ENCODE measurements at regions not wholly inside any gene's neighbourhood (a gene's known extent, or its start where the extent isn't known, plus 50 kb on each side); places are given as distances from the start of the nearest gene placed in this dataset.
"Not testable (repeated sequence)": the region's sequence is repeated elsewhere in the genome, so short reads cannot be mapped to it uniquely, and the experiment has no call there.

DNA sequence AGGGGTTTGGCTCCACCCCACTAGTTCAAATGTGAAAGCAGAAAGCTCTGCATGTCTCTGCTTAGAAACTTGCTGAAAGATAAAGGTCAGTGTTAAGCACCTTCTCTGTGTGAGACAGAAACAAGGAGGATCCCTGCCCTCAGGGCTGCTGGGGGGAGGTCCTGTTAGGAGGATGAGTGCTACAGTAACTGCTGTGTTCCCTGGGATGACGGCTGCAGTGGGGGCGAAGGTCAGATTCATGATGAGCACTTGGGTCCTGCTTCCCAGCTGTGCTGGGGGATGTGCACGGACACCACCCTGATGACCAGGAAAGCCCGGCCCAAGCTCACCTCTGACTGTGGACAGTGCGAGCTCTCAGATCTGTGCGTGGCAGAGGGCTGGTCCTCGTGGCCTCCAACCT is 252.6 kb downstream of the DLL1 start:
- TF ChIP-seq, protein P1, sequence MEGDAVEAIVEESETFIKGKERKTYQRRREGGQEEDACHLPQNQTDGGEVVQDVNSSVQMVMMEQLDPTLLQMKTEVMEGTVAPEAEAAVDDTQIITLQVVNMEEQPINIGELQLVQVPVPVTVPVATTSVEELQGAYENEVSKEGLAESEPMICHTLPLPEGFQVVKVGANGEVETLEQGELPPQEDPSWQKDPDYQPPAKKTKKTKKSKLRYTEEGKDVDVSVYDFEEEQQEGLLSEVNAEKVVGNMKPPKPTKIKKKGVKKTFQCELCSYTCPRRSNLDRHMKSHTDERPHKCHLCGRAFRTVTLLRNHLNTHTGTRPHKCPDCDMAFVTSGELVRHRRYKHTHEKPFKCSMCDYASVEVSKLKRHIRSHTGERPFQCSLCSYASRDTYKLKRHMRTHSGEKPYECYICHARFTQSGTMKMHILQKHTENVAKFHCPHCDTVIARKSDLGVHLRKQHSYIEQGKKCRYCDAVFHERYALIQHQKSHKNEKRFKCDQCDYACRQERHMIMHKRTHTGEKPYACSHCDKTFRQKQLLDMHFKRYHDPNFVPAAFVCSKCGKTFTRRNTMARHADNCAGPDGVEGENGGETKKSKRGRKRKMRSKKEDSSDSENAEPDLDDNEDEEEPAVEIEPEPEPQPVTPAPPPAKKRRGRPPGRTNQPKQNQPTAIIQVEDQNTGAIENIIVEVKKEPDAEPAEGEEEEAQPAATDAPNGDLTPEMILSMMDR (IDR thresholded peaks at IDR 0.05; ENCODE audit: low read depth, low read length) = no peak
- Histone ChIP-seq H3K4me3 (ENCODE audit: low read depth, low read length) (no peak overlapping the region), H3K27ac (no peak overlapping the region), H3K27me3 (ENCODE audit: insufficient read depth, low read depth, severe bottlenecking) (no peaks in the 10 kb centered on the region), H3K36me3 (no peaks in the 10 kb centered on the region), H3K9me3 (ENCODE audit: severe bottlenecking) (peaks cover 4% of the 10 kb centered on the region)
- DNase-seq = no peak

DNA sequence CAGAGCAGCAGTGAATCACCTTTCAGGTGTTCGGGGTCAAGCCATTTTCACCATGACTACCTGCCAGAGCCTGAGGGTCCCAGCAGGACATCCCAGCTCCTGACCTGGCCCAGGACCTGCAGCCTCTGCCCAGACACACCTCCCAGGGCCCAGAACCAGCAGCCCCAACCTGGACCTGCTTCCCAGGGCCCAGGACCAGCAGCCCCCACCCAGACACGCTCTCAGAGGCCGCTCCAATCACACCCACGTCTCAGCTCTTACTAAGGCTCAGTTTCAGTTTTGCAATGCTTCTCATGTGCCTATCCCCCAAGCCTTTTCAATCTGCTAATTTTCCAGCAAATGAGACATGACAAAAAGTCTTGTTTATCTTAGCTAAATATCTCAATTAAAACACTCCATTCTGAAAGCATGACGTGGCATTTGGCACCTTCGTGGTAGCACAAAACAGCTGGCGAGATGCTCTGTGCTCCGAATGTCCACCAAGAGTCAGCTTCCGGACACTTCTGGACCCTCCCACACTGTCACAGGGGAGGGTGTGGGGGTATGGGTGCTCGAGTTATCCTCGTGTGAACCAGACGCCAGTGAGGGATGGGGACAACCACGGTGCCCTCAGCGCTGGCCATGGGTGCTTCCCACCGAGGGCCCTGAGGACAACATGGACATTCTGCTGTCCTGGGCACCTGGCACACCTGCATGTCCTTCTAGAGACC is 253.2 kb downstream of the DLL1 start:
- no peaks in the 10 kb centered on the region for H3K36me3 ChIP-seq
- no peaks in the 10 kb centered on the region for H3K27me3 ChIP-seq (ENCODE audit: insufficient read depth, low read depth, severe bottlenecking)
- no peak overlapping the region for H3K27ac ChIP-seq
- H3K4me3 ChIP-seq (ENCODE audit: low read depth, low read length) = no peak overlapping the region
- H3K9me3 ChIP-seq (ENCODE audit: severe bottlenecking) = peaks cover 5% of the 10 kb centered on the region
- DNase-seq = no peak
- TF ChIP-seq, protein P1 (IDR thresholded peaks at IDR 0.05; ENCODE audit: low read depth, low read length) = no peak

DNA sequence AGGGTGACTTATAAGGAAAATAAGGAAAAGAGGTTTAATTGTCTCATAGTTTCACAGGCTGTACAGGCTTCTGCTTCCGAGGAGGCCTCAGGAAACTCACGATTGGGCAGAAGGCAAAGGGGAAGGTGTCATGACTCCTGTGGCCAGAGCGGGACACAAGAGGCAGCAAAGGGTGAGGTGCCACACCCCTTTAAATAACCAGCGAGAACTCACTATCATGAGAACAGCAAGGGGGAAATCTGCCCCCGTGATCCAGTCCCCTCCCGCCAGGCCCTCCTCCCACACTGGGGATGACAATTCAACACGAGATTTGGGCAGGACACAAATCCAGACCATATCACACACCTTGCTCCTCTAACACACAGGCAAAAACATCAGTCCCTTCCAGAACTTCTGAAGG is 254.0 kb downstream of the DLL1 start:
- no peak for DNase-seq
- Histone ChIP-seq H3K4me3 (ENCODE audit: low read depth, low read length) (no peak overlapping the region), H3K36me3 (no peaks in the 10 kb centered on the region), H3K27ac (no peak overlapping the region), H3K27me3 (ENCODE audit: insufficient read depth, low read depth, severe bottlenecking) (no peaks in the 10 kb centered on the region), H3K9me3 (ENCODE audit: severe bottlenecking) (peaks cover 5% of the 10 kb centered on the region)
- TF ChIP-seq, protein P1 (IDR thresholded peaks at IDR 0.05; ENCODE audit: low read depth, low read length) = no peak

DNA sequence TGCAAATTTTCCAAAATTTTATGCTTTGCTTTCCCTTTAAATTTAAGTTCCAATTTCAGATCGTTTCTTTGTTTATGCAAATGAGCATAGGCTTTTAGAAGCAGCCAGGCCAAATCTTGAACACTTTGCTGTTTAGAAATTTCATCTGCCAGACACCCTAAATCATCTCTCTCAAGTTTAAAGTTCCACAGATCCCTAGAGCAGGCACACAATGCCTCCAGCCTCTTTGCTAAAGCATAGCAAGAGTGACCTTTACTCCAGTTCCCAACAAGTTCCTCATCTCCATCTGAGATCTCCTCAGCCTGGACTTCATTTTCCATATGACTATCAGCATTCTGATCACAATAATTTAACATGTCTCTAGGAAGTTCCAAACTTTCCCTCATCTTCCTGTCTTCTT is 254.5 kb downstream of the DLL1 start:
- H3K4me3 ChIP-seq (ENCODE audit: low read depth, low read length); DNase-seq; H3K9me3 ChIP-seq (ENCODE audit: severe bottlenecking); H3K36me3 ChIP-seq; H3K27ac ChIP-seq; H3K27me3 ChIP-seq (ENCODE audit: insufficient read depth, low read depth, severe bottlenecking): not testable (repeated sequence)

DNA sequence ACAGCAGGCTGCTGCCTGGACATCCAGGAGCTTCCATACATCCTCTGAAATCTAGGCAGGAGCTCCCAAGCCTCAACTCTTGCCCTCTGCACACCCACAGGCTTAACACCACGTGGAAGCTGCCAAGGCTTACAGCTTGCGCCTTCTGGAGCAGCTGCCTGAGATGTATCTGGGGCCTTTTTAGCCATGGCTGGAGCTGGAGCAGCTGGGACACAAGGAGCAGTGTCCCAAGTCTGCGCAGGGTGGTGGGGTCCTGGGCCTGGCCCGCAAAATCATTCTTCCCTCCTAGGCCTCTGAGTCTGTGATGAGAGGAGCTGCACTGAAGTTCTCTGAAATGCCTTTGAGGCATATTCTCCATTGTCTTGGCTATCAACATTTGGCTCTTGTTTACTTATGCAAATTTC is 255.0 kb downstream of the DLL1 start:
- no peak overlapping the region for H3K4me3 ChIP-seq (ENCODE audit: low read depth, low read length)
- TF ChIP-seq, protein P1 (IDR thresholded peaks at IDR 0.05; ENCODE audit: low read depth, low read length) = no peak
- no peaks in the 10 kb centered on the region for H3K27me3 ChIP-seq (ENCODE audit: insufficient read depth, low read depth, severe bottlenecking)
- H3K27ac ChIP-seq = no peak overlapping the region
- H3K9me3 ChIP-seq (ENCODE audit: severe bottlenecking) = peaks cover 5% of the 10 kb centered on the region
- peak; percentile 37 for DNase-seq
- H3K36me3 ChIP-seq = no peaks in the 10 kb centered on the region

DNA sequence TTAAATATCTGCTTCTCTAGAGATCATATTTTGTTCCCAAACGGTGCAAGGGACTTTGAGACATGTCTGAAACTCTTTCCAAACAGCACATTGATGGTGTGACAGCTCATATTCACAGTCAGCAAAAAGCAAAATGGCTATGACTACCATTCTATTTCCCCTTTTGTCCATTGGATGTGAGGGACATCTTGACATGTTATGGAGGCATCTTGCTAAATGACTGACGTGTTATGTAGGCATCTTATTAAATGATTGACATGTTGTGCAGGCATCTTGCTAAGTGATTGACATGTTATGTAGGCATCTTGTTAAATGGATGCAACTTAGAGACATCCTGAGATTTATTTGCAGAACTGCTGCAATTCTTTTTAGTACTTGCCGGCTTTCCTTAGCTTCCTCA is 255.8 kb downstream of the DLL1 start:
- peaks cover 5% of the 10 kb centered on the region for H3K9me3 ChIP-seq (ENCODE audit: severe bottlenecking)
- DNase-seq = no peak
- no peaks in the 10 kb centered on the region for H3K36me3 ChIP-seq
- H3K4me3 ChIP-seq (ENCODE audit: low read depth, low read length) = no peak overlapping the region
- TF ChIP-seq, protein P1 (IDR thresholded peaks at IDR 0.05; ENCODE audit: low read depth, low read length) = no peak
- no peak overlapping the region for H3K27ac ChIP-seq
- no peaks in the 10 kb centered on the region for H3K27me3 ChIP-seq (ENCODE audit: insufficient read depth, low read depth, severe bottlenecking)
